K562 (cell line): ENCODE measurements at regions not wholly inside any gene's neighbourhood (a gene's known extent, or its start where the extent isn't known, plus 50 kb on each side); places are given as distances from the start of the nearest gene placed in this dataset.
A peak's percentile ranks its signal among the peaks of the same experiment; 100 is the strongest.

Experiments
- ATAC-seq: fragments of 200-7000 bp; cut with Tn5 transposase; 3 replicates; pipeline ENCODE4 v1.9.1; 2020; ENCODE audit warnings: moderate library complexity
- BruUV-seq: library from RNA; stranded (reverse); fragments of 400-500 nt; replicated peaks from 2 replicates; lab custom pipeline; 2021; lab: Mats Ljungman, UMichigan
- CTCF ChIA-PET: fragments of 300-600 bp; formaldehyde crosslinking; extraction: SDS; loops from one replicate; lab custom pipeline; 2021; ENCODE audit warnings: low intra/inter-chr PET ratio; lab: Yijun Ruan, JAX
- POLR2A ChIA-PET: fragments of 300-600, 350-650 bp; sonication (Branson Sonifier 250); formaldehyde crosslinking; extraction: SDS; loops from one replicate; lab custom pipeline; 2021; ENCODE audit warnings: antibody characterized with exemption, inconsistent platforms; lab: Yijun Ruan, JAX
- DNase-seq, 4 experiments: peaks; one replicate each; pipeline versions ENCODE4 v3.0.0 to v3.0.0-alpha.2; 2011 to 2018; ENCODE audit warnings: low spot score in 3 of 4, mixed read lengths in 3 of 4; ENCODE audit errors: extremely low read depth in 1 of 4
- FAIRE-seq: peaks from 2 replicates; lab custom pipeline; 2011; peaks lifted over from hg19 to GRCh38; lab: Jason Lieb, UNC
- H2AFZ ChIP-seq: 2 replicates; pipeline ENCODE4 v1.6.0; 2011; ENCODE audit warnings: low read depth, low read length, control low read depth, inconsistent platforms
- H3K27ac ChIP-seq: fragments of 200-600 bp; 3 replicates; pipeline ENCODE4 v1.8.0; 2011; ENCODE audit warnings: low read depth, mild to moderate bottlenecking, control low read depth, inconsistent platforms, low read length, moderate library complexity, mixed read lengths; ENCODE audit errors: extremely low read depth
- H3K27me3 ChIP-seq, 2 experiments: fragments of 300-600 bp in 1 of 2; 2 replicates in 1 of 2; 3 replicates in 1 of 2; pipeline versions ENCODE4 v1.6.0 to v1.8.0; 2011; ENCODE audit warnings: inconsistent platforms in 2 of 2, low read length in 2 of 2, mild to moderate bottlenecking in 1 of 2, mixed read lengths in 1 of 2, moderate library complexity in 1 of 2; ENCODE audit not compliant: control insufficient read depth in 2 of 2, insufficient read depth in 2 of 2
- H3K36me3 ChIP-seq: fragments of 300-600 bp; 3 replicates; pipeline ENCODE4 v1.8.0; 2011; ENCODE audit warnings: mild to moderate bottlenecking, low read length, inconsistent platforms; ENCODE audit not compliant: control insufficient read depth, insufficient read depth
- H3K4me1 ChIP-seq, 2 experiments: fragments of 200-600 bp in 1 of 2; replicated peaks in 1 of 2; 2 replicates in 1 of 2; 3 replicates in 1 of 2; pipeline versions ENCODE4 v1.5.1 to v1.8.0; 2011; ENCODE audit warnings: inconsistent platforms in 2 of 2, low read length in 2 of 2, mild to moderate bottlenecking in 1 of 2, mixed read lengths in 1 of 2, moderate library complexity in 1 of 2; ENCODE audit not compliant: control insufficient read depth in 2 of 2, insufficient read depth in 2 of 2
- H3K4me2 ChIP-seq: 2 replicates; pipeline ENCODE4 v1.6.1; 2011; ENCODE audit warnings: low read length, control low read depth, inconsistent platforms, mixed read lengths; ENCODE audit not compliant: insufficient read depth
- H3K4me3 ChIP-seq: fragments of 200-600 bp; sonication (generic), shearing (Covaris generic); 2 replicates; pipeline ENCODE4 v1.5.1; 2016; ENCODE audit warnings: control low read depth, inconsistent platforms
- H3K79me2 ChIP-seq: fragments of 200-600 bp; 3 replicates; pipeline ENCODE4 v1.8.0; 2011; ENCODE audit warnings: low read length, inconsistent platforms; ENCODE audit not compliant: control insufficient read depth, insufficient read depth
- H3K9ac ChIP-seq, 2 experiments: 2 replicates each; pipeline versions ENCODE4 v1.6.0 to v1.6.1; 2011; ENCODE audit warnings: low read depth in 2 of 2, low read length in 2 of 2, control low read depth in 1 of 2, inconsistent platforms in 1 of 2, mild to moderate bottlenecking in 1 of 2, mixed read lengths in 1 of 2; ENCODE audit not compliant: insufficient read depth in 1 of 2
- H3K9me1 ChIP-seq: one replicate; pipeline ENCODE4 v1.6.0; 2011; ENCODE audit warnings: inconsistent platforms, mild to moderate bottlenecking, low read length, moderate library complexity; ENCODE audit not compliant: control insufficient read depth, insufficient read depth
- H3K9me3 ChIP-seq: replicated peaks from 2 replicates; pipeline ENCODE4 v1.5.1; 2011; ENCODE audit warnings: low read depth, low read length, inconsistent platforms; ENCODE audit not compliant: control insufficient read depth, insufficient read depth
- H4K20me1 ChIP-seq: replicated peaks from 2 replicates; pipeline ENCODE4 v1.6.1; 2011; ENCODE audit warnings: low read length, inconsistent platforms, mixed read lengths; ENCODE audit not compliant: control insufficient read depth, insufficient read depth
- GMEB1 ChIP-seq: fragments of 250-450 bp; sonication (Bioruptor Pico); IDR thresholded peaks from 2 replicates; pipeline ENCODE4 v1.4.0; 2020; ENCODE audit warnings: mild to moderate bottlenecking
- OTX1 ChIP-seq: fragments of 450-650 bp; formaldehyde crosslinking; IDR thresholded peaks from 2 replicates; pipeline ENCODE4 v1.4.0; 2022; ENCODE audit warnings: mild to moderate bottlenecking
- PBX2 ChIP-seq, 2 experiments: IDR thresholded peaks in 1 of 2; conservative IDR thresholded peaks in 1 of 2; 2 replicates each; pipeline ENCODE4 v1.6.1; 2016; ENCODE audit warnings: low read depth in 2 of 2, mild to moderate bottlenecking in 1 of 2, missing compliant biosample characterization in 1 of 2, missing genetic modification characterization in 1 of 2, moderate library complexity in 1 of 2
- POLR2A ChIP-seq: fragments of 450-650 bp; conservative IDR thresholded peaks from 2 replicates; pipeline ENCODE4 v1.6.1; 2016
- TCFL5 ChIP-seq: fragments of 250-450 bp; sonication (Bioruptor Pico); conservative IDR thresholded peaks from 2 replicates; pipeline ENCODE4 v1.6.1; 2021; ENCODE audit warnings: mild to moderate bottlenecking, moderate library complexity, matching md5 sums
- TRIM25 ChIP-seq: fragments of 450-650 bp; IDR thresholded peaks from 2 replicates; pipeline ENCODE4 v1.7.0; 2016; ENCODE audit warnings: borderline replicate concordance
- ZNF24 ChIP-seq: fragments of 450-650 bp; IDR thresholded peaks from 2 replicates; pipeline ENCODE4 v1.6.1; 2016
- ZNF431 ChIP-seq: sonication (generic); formaldehyde crosslinking; IDR thresholded peaks from 2 replicates; pipeline ENCODE4 v1.8.0; 2022; ENCODE audit warnings: mild to moderate bottlenecking, missing genetic modification reagents
- WGBS: fragments of 100-300 bp; shearing (Covaris generic); methylation state at CpG from one replicate; pipeline ENCODE4 v1.1.6; 2016; ENCODE audit warnings: low coverage, mixed read lengths; ENCODE audit not compliant: insufficient coverage; ENCODE audit errors: missing lambda C conversion rate; 5-methylcytosine and 5-hydroxymethylcytosine counted together
- in situ Hi-C: fragments of 300-500 bp; cut with MboI; formaldehyde crosslinking; loops from 4 replicates; pipeline ENCODE4 v1.15.0; 2018; ENCODE audit warnings: inconsistent platforms, mixed read lengths
- intact Hi-C: fragments of 100-400 bp; cut with micrococcal nuclease; formaldehyde crosslinking; loops from 2 replicates; pipeline ENCODE4 v1.14.2; 2022

- Histone ChIP-seq H3K4me1 (no peaks in the 10 kb centered on the region; a peak in 1 of 5 replicates), H3K4me2 (no peak overlapping the region)
- ATAC-seq, result no peak
- TF ChIP-seq GMEB1 (CRISPR knock-in tag) (no peak), POLR2A (0 out of 2 replicates have a peak, but pooled peaks have one; percentile 14)
- TF ChIP-seq, all 486 proteins: peak for 1
- Histone ChIP-seq H3K9me1 (no peaks in the 10 kb centered on the region), H3K36me3 (peaks cover 36% of the 10 kb centered on the region), H2AFZ (no peak overlapping the region), H3K27ac (no peak overlapping the region), H3K4me3 (no peak overlapping the region), H3K79me2 (peaks cover 99% of the 10 kb centered on the region), H3K9ac (no peak overlapping the region), H3K27me3 (no peaks in the 10 kb centered on the region), H3K9me3 (peaks cover 4% of the 10 kb centered on the region; the same call in 1 of the 2 replicates), H4K20me1 (no peaks in the 10 kb centered on the region; the same call in 1 of the 2 replicates)
- intact Hi-C loops, result no loop called here
- POLR2A ChIA-PET, result no interaction called here
- DNase-seq (no peak), FAIRE-seq (no peak)
- CTCF ChIA-PET, result no interaction called here
- in situ Hi-C loops, result no loop called here
- no TSS peak for BruUV-seq
Observed at GRCh38 chr7:119896386-119896785, 376.6 kb upstream of the KCND2 start.

- peaks cover 51% of the 10 kb centered on the region for H3K36me3 ChIP-seq
- FAIRE-seq (no peak), DNase-seq (peak in 1 of 4 experiments; percentile 52), ATAC-seq (peak; percentile 57)
- no peak overlapping the region for H3K4me3 ChIP-seq
- BruUV-seq, result no TSS peak
- no peak overlapping the region for H3K27ac ChIP-seq
- H3K9me1 ChIP-seq, result no peaks in the 10 kb centered on the region
- H2AFZ ChIP-seq, result no peak overlapping the region
- WGBS, result 37% methylated on average over 5 of the region's 5 CpGs
- no peak overlapping the region for H3K4me2 ChIP-seq
- intact Hi-C loops, result no loop called here
- H3K27me3 ChIP-seq, result no peaks in the 10 kb centered on the region
- ChIA-PET POLR2A (no interaction called here), CTCF (no interaction called here)
- no peak overlapping the region for H3K9ac ChIP-seq
- in situ Hi-C loops, result no loop called here
- peaks cover 100% of the 10 kb centered on the region for H3K79me2 ChIP-seq
- H3K4me1 ChIP-seq, result no peaks in the 10 kb centered on the region; a peak in 1 of 5 replicates
- H3K9me3 ChIP-seq, result peaks cover 4% of the 10 kb centered on the region; the same call in 1 of the 2 replicates
- no peaks in the 10 kb centered on the region; the same call in 1 of the 2 replicates for H4K20me1 ChIP-seq
- TF ChIP-seq TRIM25, result no peak
- TF ChIP-seq ZNF431 (CRISPR knock-in tag), result no peak
- no peak for TF ChIP-seq PBX2 (CRISPR knock-in tag; IDR thresholded peaks at IDR 0.05; ENCODE audit: low read depth)
- TF ChIP-seq PBX2 (tag; conservative IDR thresholded peaks at IDR 0.05; ENCODE audit: low read depth), result 0 out of 2 replicates have a peak, but pooled peaks have one; percentile 13
- no peak for TF ChIP-seq ZNF24
- TF ChIP-seq TCFL5 (CRISPR knock-in tag), result no peak
- TF ChIP-seq OTX1, result no peak
Observed at GRCh38 chr7:119900996-119901672, 371.8 kb upstream of the KCND2 start.
